Astrocyte (in vitro differentiated cells and primary cell): ENCODE measurements at regions not wholly inside any gene's neighbourhood (a gene's known extent, or its start where the extent isn't known, plus 50 kb on each side); places are given as distances from the start of the nearest gene placed in this dataset.
A peak's percentile ranks its signal among the peaks of the same experiment; 100 is the strongest.

Source experiments
- DNase-seq: peaks from one replicate; pipeline ENCODE4 v3.0.0-alpha.2; 2010; ENCODE audit warnings: low read depth
- FAIRE-seq: peaks from 2 replicates; lab custom pipeline; 2011; peaks lifted over from hg19 to GRCh38; lab: Jason Lieb, UNC
- H2AFZ ChIP-seq: 2 replicates; pipeline ENCODE4 v1.6.0; 2012; ENCODE audit warnings: low read depth, low read length, inconsistent platforms
- H3K27ac ChIP-seq: 2 replicates; pipeline ENCODE4 v1.5.1; 2011; ENCODE audit warnings: low read depth, low read length, inconsistent platforms
- H3K27me3 ChIP-seq: 2 replicates; pipeline ENCODE4 v1.6.0; 2011; ENCODE audit warnings: low read length, inconsistent platforms; ENCODE audit not compliant: insufficient read depth
- H3K36me3 ChIP-seq: 2 replicates; pipeline ENCODE4 v1.5.1; 2011; ENCODE audit warnings: low read length, inconsistent platforms; ENCODE audit not compliant: insufficient read depth
- H3K4me1 ChIP-seq: 2 replicates; pipeline ENCODE4 v1.5.1; 2011; ENCODE audit warnings: low read length, inconsistent platforms; ENCODE audit not compliant: insufficient read depth
- H3K4me2 ChIP-seq: 2 replicates; pipeline ENCODE4 v1.6.0; 2012; ENCODE audit warnings: low read length, inconsistent platforms
- H3K4me3 ChIP-seq: 2 replicates; pipeline ENCODE4 v1.5.1; 2011; ENCODE audit warnings: low read depth, mild to moderate bottlenecking, low read length, inconsistent platforms; ENCODE audit not compliant: insufficient read depth
- H3K79me2 ChIP-seq: 2 replicates; pipeline ENCODE4 v1.6.0; 2012; ENCODE audit warnings: mild to moderate bottlenecking, low read length, inconsistent platforms; ENCODE audit not compliant: insufficient read depth
- H3K9ac ChIP-seq: 2 replicates; pipeline ENCODE4 v1.6.0; 2012; ENCODE audit warnings: mild to moderate bottlenecking, low read length, inconsistent platforms
- H3K9me3 ChIP-seq: 2 replicates; pipeline ENCODE4 v1.5.1; 2012; ENCODE audit warnings: low read depth, mild to moderate bottlenecking, low read length, inconsistent platforms; ENCODE audit not compliant: insufficient read depth
- H4K20me1 ChIP-seq: 2 replicates; pipeline ENCODE4 v1.6.0; 2012; ENCODE audit warnings: low read length, inconsistent platforms; ENCODE audit not compliant: insufficient read depth
- H3K27ac Mint-ChIP-seq: one replicate; pipeline ENCODE4 v1.8.0; 2021; ENCODE audit warnings: mild to moderate bottlenecking, mixed read lengths; ENCODE audit not compliant: unreplicated experiment
- H3K27me3 Mint-ChIP-seq: one replicate; pipeline ENCODE4 v1.8.0; 2021; ENCODE audit warnings: low read depth, mixed read lengths; ENCODE audit not compliant: unreplicated experiment
- H3K36me3 Mint-ChIP-seq: one replicate; pipeline ENCODE4 v1.8.0; 2021; ENCODE audit warnings: low read depth, mixed read lengths; ENCODE audit not compliant: unreplicated experiment
- H3K4me1 Mint-ChIP-seq: one replicate; pipeline ENCODE4 v1.8.0; 2021; ENCODE audit warnings: low read depth, mixed read lengths; ENCODE audit not compliant: unreplicated experiment
- H3K4me3 Mint-ChIP-seq: one replicate; pipeline ENCODE4 v1.8.0; 2021; ENCODE audit warnings: mild to moderate bottlenecking, moderate library complexity, mixed read lengths; ENCODE audit not compliant: unreplicated experiment
- H3K9me3 Mint-ChIP-seq: one replicate; pipeline ENCODE4 v1.8.0; 2021; ENCODE audit warnings: mild to moderate bottlenecking, mixed read lengths; ENCODE audit not compliant: unreplicated experiment
- CTCF ChIP-seq: IDR thresholded peaks from 2 replicates; pipeline ENCODE4 v1.5.1; 2011; ENCODE audit warnings: low read depth, mild to moderate bottlenecking, inconsistent platforms, low read length, moderate library complexity; ENCODE audit not compliant: insufficient read depth
- EZH2 ChIP-seq: IDR thresholded peaks from 2 replicates; pipeline ENCODE4 v1.6.1; 2012; ENCODE audit warnings: mild to moderate bottlenecking, low read length, inconsistent platforms; ENCODE audit not compliant: insufficient read depth

- TF ChIP-seq EZH2, result no peak
- TF ChIP-seq CTCF, result no peak
- Histone ChIP-seq H4K20me1 (no peaks in the 10 kb centered on the region), H3K9me3 (no peaks in the 10 kb centered on the region), H3K4me2 (peak overlapping the region; percentile 49), H3K9ac (no peak overlapping the region), H3K4me3 (no peak overlapping the region), H2AFZ (peak overlapping the region; percentile 8), H3K27me3 (no peaks in the 10 kb centered on the region), H3K4me1 (peaks cover 18% of the 10 kb centered on the region), H3K27ac (no peak overlapping the region), H3K36me3 (no peaks in the 10 kb centered on the region), H3K79me2 (no peaks in the 10 kb centered on the region)
- peaks cover 20% of the 10 kb centered on the region for H3K4me1 Mint-ChIP-seq
- no peak overlapping the region for H3K27ac Mint-ChIP-seq
- peaks cover 4% of the 10 kb centered on the region for H3K9me3 Mint-ChIP-seq
- no peaks in the 10 kb centered on the region for H3K27me3 Mint-ChIP-seq
- DNase-seq (peak; percentile 67), FAIRE-seq (no peak)
- H3K4me3 Mint-ChIP-seq, result no peak overlapping the region
- no peaks in the 10 kb centered on the region for H3K36me3 Mint-ChIP-seq
These were observed 951.1 kb upstream of the ADGRB3 start for GRCh38 chr6:67683960-67684359.

- H3K79me2 ChIP-seq, result no peaks in the 10 kb centered on the region
- peak; percentile 46 for DNase-seq
- peaks cover 18% of the 10 kb centered on the region for H3K4me1 ChIP-seq
- H4K20me1 ChIP-seq, result no peaks in the 10 kb centered on the region
- Mint-ChIP-seq H3K27ac (no peak overlapping the region), H3K27me3 (no peaks in the 10 kb centered on the region), H3K4me1 (peaks cover 21% of the 10 kb centered on the region), H3K36me3 (no peaks in the 10 kb centered on the region), H3K9me3 (no peaks in the 10 kb centered on the region), H3K4me3 (no peak overlapping the region)
- no peaks in the 10 kb centered on the region for H3K27me3 ChIP-seq
- peak overlapping the region; percentile 43 for H3K4me2 ChIP-seq
- peak overlapping the region; percentile 59 for H3K27ac ChIP-seq
- no peak for TF ChIP-seq EZH2
- TF ChIP-seq CTCF, result no peak
- H3K9me3 ChIP-seq, result no peaks in the 10 kb centered on the region
- H2AFZ ChIP-seq, result no peak overlapping the region
- FAIRE-seq, result no peak
- no peaks in the 10 kb centered on the region for H3K36me3 ChIP-seq
- no peak overlapping the region for H3K4me3 ChIP-seq
- peak overlapping the region; percentile 5 for H3K9ac ChIP-seq
These were observed 954.7 kb upstream of the ADGRB3 start for GRCh38 chr6:67680297-67680932.

DNA sequence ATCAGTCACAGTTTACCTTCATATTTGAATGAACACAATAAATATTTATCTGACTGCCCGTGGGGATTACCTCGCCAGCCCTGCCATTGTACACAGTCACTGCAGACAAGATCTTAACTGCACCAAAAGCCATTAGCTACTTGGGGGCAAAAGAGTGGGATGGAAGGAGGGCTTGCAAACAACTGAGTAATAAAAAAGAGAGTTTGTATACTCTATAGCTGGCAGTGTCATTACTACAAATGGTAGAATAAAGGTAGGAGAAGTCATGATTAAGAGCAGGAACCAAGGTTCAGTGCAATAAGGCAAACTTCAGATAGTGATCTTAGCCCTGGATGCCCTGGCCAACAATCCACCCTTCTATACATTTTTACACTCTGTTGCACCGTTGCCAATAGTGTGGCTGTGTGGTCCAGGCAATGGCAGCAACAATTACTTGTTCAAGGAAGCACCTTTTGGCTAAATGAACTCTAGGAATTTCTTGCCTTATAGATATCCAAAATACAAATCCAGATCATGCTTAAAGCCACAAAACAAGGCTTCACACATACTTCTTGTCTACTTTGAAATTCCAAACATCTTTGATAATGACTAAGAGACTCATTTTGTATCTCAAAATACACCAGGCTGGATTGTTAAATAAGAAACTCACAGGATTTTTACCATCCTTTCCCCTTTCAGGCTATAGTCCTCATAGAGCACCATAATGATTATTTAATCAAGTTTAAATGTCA is 955.4 kb upstream of the ADGRB3 start:
- Histone ChIP-seq H3K36me3 (no peaks in the 10 kb centered on the region), H3K79me2 (no peaks in the 10 kb centered on the region), H3K27ac (peak overlapping the region; percentile 59), H3K4me2 (peak overlapping the region; percentile 43), H3K9ac (no peak overlapping the region), H3K9me3 (no peaks in the 10 kb centered on the region), H4K20me1 (no peaks in the 10 kb centered on the region), H3K27me3 (no peaks in the 10 kb centered on the region), H3K4me3 (no peak overlapping the region), H3K4me1 (peaks cover 18% of the 10 kb centered on the region), H2AFZ (no peak overlapping the region)
- Mint-ChIP-seq H3K27me3 (no peaks in the 10 kb centered on the region), H3K4me1 (peaks cover 21% of the 10 kb centered on the region), H3K9me3 (peaks cover 3% of the 10 kb centered on the region), H3K36me3 (no peaks in the 10 kb centered on the region), H3K27ac (no peak overlapping the region), H3K4me3 (no peak overlapping the region)
- TF ChIP-seq EZH2 (no peak), CTCF (no peak)
- peak; percentile 64 for DNase-seq
- peak; percentile 50 for FAIRE-seq
